ENCODE measurements at regions not wholly inside any gene's neighbourhood (a gene's known extent, or its start where the extent isn't known, plus 50 kb on each side); places are given as distances from the start of the nearest gene placed in this dataset.

- H3K4me3 ChIP-seq = no peak overlapping the region
- no peak for DNase-seq (ENCODE audit: low spot score in 2 of 2)
- H3K27me3 ChIP-seq = no peaks in the 10 kb centered on the region
- H3K4me1 ChIP-seq = no peaks in the 10 kb centered on the region
- no peaks in the 10 kb centered on the region for H3K36me3 ChIP-seq
- H3K9me3 ChIP-seq = no peaks in the 10 kb centered on the region
- TF ChIP-seq, protein P1, sequence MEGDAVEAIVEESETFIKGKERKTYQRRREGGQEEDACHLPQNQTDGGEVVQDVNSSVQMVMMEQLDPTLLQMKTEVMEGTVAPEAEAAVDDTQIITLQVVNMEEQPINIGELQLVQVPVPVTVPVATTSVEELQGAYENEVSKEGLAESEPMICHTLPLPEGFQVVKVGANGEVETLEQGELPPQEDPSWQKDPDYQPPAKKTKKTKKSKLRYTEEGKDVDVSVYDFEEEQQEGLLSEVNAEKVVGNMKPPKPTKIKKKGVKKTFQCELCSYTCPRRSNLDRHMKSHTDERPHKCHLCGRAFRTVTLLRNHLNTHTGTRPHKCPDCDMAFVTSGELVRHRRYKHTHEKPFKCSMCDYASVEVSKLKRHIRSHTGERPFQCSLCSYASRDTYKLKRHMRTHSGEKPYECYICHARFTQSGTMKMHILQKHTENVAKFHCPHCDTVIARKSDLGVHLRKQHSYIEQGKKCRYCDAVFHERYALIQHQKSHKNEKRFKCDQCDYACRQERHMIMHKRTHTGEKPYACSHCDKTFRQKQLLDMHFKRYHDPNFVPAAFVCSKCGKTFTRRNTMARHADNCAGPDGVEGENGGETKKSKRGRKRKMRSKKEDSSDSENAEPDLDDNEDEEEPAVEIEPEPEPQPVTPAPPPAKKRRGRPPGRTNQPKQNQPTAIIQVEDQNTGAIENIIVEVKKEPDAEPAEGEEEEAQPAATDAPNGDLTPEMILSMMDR (IDR thresholded peaks at IDR 0.05) = no peak
- intact Hi-C loops (cut with DNase I) = no loop called here
- no peak overlapping the region for H3K27ac ChIP-seq
Observed at GRCh38 chr5:106648401-106648800, 1022.3 kb downstream of the EFNA5 start.

DNA sequence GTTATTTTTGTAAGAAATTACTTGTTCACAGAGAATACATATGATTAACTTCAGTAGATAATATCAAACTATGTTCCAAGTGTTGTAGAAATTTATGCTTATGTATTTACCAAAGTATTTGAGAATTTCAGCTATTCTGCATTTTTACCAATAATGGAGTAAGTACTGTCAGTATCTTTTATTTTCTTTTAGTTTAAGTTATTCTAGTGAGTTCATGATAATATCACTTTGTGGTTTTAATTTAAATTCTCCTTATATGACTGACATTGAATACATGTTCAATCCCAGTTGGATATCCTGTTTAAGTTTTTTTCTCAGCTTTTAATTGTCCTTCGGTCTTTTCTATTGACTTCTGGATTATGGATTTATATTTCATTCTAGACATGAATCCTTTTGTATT, 1024.6 kb downstream of the EFNA5 start:
- TF ChIP-seq, protein P1 (IDR thresholded peaks at IDR 0.05) = no peak
- no peak for DNase-seq (ENCODE audit: low spot score in 2 of 2)
- Histone ChIP-seq H3K4me3 (no peak overlapping the region), H3K36me3 (no peaks in the 10 kb centered on the region), H3K27ac (no peak overlapping the region), H3K27me3 (no peaks in the 10 kb centered on the region), H3K9me3 (no peaks in the 10 kb centered on the region), H3K4me1 (no peaks in the 10 kb centered on the region)
- intact Hi-C loops (cut with DNase I) = no loop called here

DNA sequence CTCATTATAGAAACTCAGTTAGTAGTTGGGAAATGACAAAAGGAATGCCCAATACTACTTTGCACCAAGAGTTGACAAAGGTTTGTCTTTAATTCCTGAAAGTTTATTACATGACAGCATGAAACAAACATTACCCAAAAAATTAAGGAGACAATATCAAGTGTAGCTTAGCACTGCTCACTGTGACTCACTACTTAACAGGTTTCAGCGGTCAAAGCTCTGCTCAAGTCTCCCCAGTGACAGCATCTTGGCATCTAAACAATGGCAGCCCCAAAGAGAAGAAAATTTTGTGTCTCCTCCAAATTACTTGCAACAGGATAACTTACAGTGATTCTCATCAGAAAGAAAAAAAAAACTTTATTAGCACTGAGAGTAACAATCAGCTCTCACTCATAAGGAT, 1030.2 kb downstream of the EFNA5 start:
- intact Hi-C loops (cut with DNase I) = no loop called here

DNA sequence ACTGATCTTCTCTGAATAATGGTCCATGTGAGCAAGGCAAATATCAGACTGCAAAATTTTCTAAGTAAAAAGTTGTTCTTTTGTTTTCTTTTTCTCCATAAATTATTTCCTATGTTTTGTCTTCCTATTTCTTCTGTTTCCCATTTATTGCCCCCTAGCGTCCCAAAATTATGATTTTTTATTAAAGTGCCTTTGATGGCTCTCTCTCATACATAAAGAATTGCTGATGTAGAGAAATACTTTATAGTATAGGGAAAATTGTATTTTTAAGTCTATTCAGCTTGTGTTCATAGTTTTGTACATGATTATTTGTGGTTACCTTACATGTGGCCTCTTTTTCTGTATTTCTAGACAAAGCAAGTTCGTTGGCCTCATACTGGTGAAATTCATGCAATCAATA, 1031.2 kb downstream of the EFNA5 start:
- Histone ChIP-seq H3K36me3 (no peaks in the 10 kb centered on the region), H3K27ac (no peak overlapping the region), H3K9me3 (no peaks in the 10 kb centered on the region), H3K4me1 (no peaks in the 10 kb centered on the region), H3K4me3 (no peak overlapping the region), H3K27me3 (no peaks in the 10 kb centered on the region)
- TF ChIP-seq, protein P1 (IDR thresholded peaks at IDR 0.05) = no peak
- intact Hi-C loops (cut with DNase I) = no loop called here
- DNase-seq (ENCODE audit: low spot score in 2 of 2) = no peak

More for the DNA sequence above, 1030.2 kb downstream of the EFNA5 start:
- TF ChIP-seq, protein P1 (IDR thresholded peaks at IDR 0.05) = no peak
- Histone ChIP-seq H3K27ac (no peak overlapping the region), H3K36me3 (no peaks in the 10 kb centered on the region), H3K9me3 (no peaks in the 10 kb centered on the region), H3K4me1 (no peaks in the 10 kb centered on the region), H3K4me3 (no peak overlapping the region), H3K27me3 (no peaks in the 10 kb centered on the region)
- DNase-seq (ENCODE audit: low spot score in 2 of 2) = no peak

DNA sequence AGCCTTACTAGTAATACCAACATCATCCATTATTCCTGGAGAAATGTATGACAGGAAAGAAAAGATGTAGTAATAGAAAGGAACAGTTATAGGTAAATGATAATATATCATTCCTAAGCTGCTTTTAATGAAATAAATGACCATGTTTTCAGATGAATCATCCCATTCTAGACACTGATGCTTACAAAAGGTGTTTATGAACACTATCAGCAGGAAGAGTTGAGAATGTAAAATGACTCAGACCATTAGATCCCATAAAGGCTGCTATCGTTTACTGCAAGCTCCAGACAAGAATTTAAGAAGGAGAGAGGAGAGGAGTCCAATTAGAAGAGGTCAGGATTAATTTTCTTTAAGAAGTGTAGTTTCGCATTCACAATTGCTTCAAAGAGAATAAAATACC, 1033.5 kb downstream of the EFNA5 start:
- intact Hi-C loops (cut with DNase I) = no loop called here

More for the DNA sequence above, 1033.5 kb downstream of the EFNA5 start:
- Histone ChIP-seq H3K4me1 (no peaks in the 10 kb centered on the region), H3K27ac (no peak overlapping the region), H3K36me3 (no peaks in the 10 kb centered on the region), H3K9me3 (no peaks in the 10 kb centered on the region), H3K4me3 (no peak overlapping the region), H3K27me3 (no peaks in the 10 kb centered on the region)
- DNase-seq (ENCODE audit: low spot score in 2 of 2) = no peak
- TF ChIP-seq, protein P1 (IDR thresholded peaks at IDR 0.05) = no peak

All from ascending aorta (tissue), 2 donors.